Thymus (tissue), 11 donors: ENCODE measurements at regions not wholly inside any gene's neighbourhood (a gene's known extent, or its start where the extent isn't known, plus 50 kb on each side); places are given as distances from the start of the nearest gene placed in this dataset.

Experiments used
- DNase-seq, 9 donors: peaks; one replicate each; pipeline ENCODE4 v3.0.0-alpha.2; 2013; ENCODE audit warnings: low spot score in 9 of 9, low read depth in 6 of 9, missing footprints in 1 of 9
- H3K27ac ChIP-seq, 2 donors: one replicate each; pipeline ENCODE4 v1.5.1; 2013; ENCODE audit warnings: control low read depth in 1 of 2, low read depth in 1 of 2, low read length in 1 of 2, mild to moderate bottlenecking in 1 of 2, moderate library complexity in 1 of 2
- H3K27me3 ChIP-seq, 2 donors: one replicate each; pipeline ENCODE4 v1.5.1; 2013; ENCODE audit warnings: low read length in 1 of 2; ENCODE audit not compliant: control insufficient read depth in 2 of 2, insufficient read depth in 1 of 2
- H3K36me3 ChIP-seq, 2 donors: one replicate each; pipeline ENCODE4 v1.5.1; 2013; ENCODE audit warnings: low read length in 1 of 2, mild to moderate bottlenecking in 1 of 2, moderate library complexity in 1 of 2; ENCODE audit not compliant: control insufficient read depth in 2 of 2, insufficient read depth in 2 of 2
- H3K4me1 ChIP-seq, 2 donors: one replicate each; pipeline ENCODE4 v1.5.1; 2013; ENCODE audit warnings: low read length in 2 of 2; ENCODE audit not compliant: control insufficient read depth in 2 of 2, insufficient read depth in 2 of 2
- H3K4me3 ChIP-seq, 2 donors: one replicate each; pipeline ENCODE4 v1.5.1; 2013; ENCODE audit warnings: low read length in 2 of 2, control low read depth in 1 of 2, mild to moderate bottlenecking in 1 of 2
- H3K9me3 ChIP-seq, 2 donors: one replicate each; pipeline ENCODE4 v1.5.1; 2013; ENCODE audit warnings: low read length in 1 of 2, mild to moderate bottlenecking in 1 of 2; ENCODE audit not compliant: control insufficient read depth in 2 of 2, insufficient read depth in 1 of 2
- WGBS: extraction: QIAGEN DNeasy Blood & Tissue Kit; methylation state at CpG from one replicate; pipeline ENCODE4 v1.1.7; 2013; 5-methylcytosine and 5-hydroxymethylcytosine counted together
- donor health status: healthy.

- no peak overlapping the region for H3K4me3 ChIP-seq
- WGBS, result 84% methylated on average over 7 of the region's 7 CpGs
- no peaks in the 10 kb centered on the region for H3K9me3 ChIP-seq
- no peaks in the 10 kb centered on the region for H3K4me1 ChIP-seq
- no peaks in the 10 kb centered on the region for H3K36me3 ChIP-seq
- H3K27me3 ChIP-seq, result peaks cover 0 to 6% of the 10 kb centered on the region in 2 donors
- DNase-seq, result no peak
- no peak overlapping the region for H3K27ac ChIP-seq
Measured at GRCh38 chr11:119831011-119831410, 102.0 kb upstream of the NECTIN1 start.

DNA sequence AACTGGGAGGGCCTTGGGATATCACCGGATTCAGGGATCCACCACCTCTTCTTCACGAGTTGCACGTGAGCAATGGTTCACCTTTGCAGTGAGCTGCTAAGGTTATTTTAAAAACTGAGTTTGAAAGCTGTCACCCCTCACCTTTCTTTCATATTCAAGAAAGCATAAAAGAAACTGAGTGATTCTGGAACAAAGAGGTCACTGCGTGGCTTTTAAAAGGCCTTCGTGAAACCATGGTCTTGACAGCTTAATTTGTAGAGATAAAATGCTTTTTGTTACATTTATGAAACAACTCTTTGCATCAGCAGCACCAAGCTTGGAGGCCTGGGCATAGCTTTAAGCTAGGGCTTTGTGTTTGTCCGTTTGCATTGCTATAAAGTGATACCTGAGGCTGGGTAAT lies 101.4 kb upstream of the NECTIN1 start:
- H3K27me3 ChIP-seq, result peaks cover 0 to 6% of the 10 kb centered on the region in 2 donors
- H3K27ac ChIP-seq, result no peak overlapping the region
- H3K36me3 ChIP-seq, result no peaks in the 10 kb centered on the region
- no peaks in the 10 kb centered on the region for H3K9me3 ChIP-seq
- no peak overlapping the region for H3K4me3 ChIP-seq
- no peaks in the 10 kb centered on the region for H3K4me1 ChIP-seq
- WGBS, result 93% methylated on average over 6 of the region's 6 CpGs
- no peak for DNase-seq

- no peaks in the 10 kb centered on the region for H3K36me3 ChIP-seq
- H3K27me3 ChIP-seq, result peaks cover 0 to 6% of the 10 kb centered on the region in 2 donors
- H3K4me3 ChIP-seq, result no peak overlapping the region
- no peaks in the 10 kb centered on the region for H3K9me3 ChIP-seq
- no peak overlapping the region for H3K27ac ChIP-seq
- H3K4me1 ChIP-seq, result no peaks in the 10 kb centered on the region
- WGBS, result 89% methylated on average over 3 of the region's 3 CpGs
- DNase-seq, result no peak
Measured at GRCh38 chr11:119829402-119829801, 100.4 kb upstream of the NECTIN1 start.

- Histone ChIP-seq H3K36me3 (no peaks in the 10 kb centered on the region), H3K27me3 (peaks cover 0 to 6% of the 10 kb centered on the region in 2 donors), H3K9me3 (no peaks in the 10 kb centered on the region), H3K4me3 (no peak overlapping the region), H3K4me1 (no peaks in the 10 kb centered on the region), H3K27ac (no peak overlapping the region)
- WGBS, result 75% methylated on average over 2 of the region's 2 CpGs
- no peak for DNase-seq
Measured at GRCh38 chr11:119828819-119829218, 99.8 kb upstream of the NECTIN1 start.

DNA sequence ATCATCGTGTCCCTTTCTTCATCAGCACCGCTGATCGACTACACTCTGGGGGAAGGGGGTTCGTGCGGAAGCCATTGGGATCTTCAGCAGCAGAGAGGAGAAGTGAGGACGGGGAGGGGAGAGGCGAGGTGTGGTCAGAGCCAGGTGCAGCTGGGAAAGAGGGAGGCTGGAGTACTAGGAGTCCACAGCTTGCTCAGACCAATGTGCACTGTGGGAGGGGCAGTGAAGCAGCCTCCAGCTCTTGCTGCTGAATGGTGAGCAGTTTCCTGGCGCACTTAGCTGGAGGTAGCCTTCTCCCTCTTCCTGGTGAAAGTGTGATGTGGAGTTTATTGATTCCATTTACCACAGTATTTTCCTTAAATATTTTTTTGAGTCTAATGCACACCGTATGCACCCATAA lies 99.0 kb upstream of the NECTIN1 start:
- 83% methylated on average over 9 of the region's 9 CpGs for WGBS
- no peak overlapping the region for H3K27ac ChIP-seq
- no peaks in the 10 kb centered on the region for H3K9me3 ChIP-seq
- peaks cover 0 to 6% of the 10 kb centered on the region in 2 donors for H3K27me3 ChIP-seq
- H3K36me3 ChIP-seq, result no peaks in the 10 kb centered on the region
- no peak for DNase-seq
- H3K4me3 ChIP-seq, result no peak overlapping the region
- H3K4me1 ChIP-seq, result no peaks in the 10 kb centered on the region

DNA sequence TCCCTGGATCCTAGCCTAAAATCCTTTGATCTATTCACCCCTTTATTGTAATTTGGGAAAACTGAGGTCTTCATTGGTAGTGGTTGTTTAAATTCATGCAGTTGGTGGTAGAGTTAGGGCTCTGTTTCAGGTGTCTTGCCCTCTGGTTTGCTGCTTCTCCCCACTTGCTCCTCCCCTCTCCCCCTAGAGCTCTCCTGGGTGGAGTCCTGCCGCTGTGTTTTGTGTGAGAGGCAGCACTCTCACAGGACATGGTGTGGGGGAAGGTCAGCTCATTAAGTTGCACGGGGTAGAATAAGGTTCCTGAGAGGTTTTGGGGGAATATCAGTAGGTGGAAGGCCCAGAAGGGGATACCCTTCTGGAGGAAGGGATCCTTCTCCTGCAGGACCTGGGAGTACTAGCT lies 98.1 kb upstream of the NECTIN1 start:
- Histone ChIP-seq H3K36me3 (no peaks in the 10 kb centered on the region), H3K4me1 (no peaks in the 10 kb centered on the region), H3K9me3 (no peaks in the 10 kb centered on the region), H3K27ac (no peak overlapping the region), H3K4me3 (no peak overlapping the region), H3K27me3 (peaks cover 0 to 1% of the 10 kb centered on the region in 2 donors)
- WGBS, result 22% methylated on average over 2 of the region's 2 CpGs
- DNase-seq, result no peak

DNA sequence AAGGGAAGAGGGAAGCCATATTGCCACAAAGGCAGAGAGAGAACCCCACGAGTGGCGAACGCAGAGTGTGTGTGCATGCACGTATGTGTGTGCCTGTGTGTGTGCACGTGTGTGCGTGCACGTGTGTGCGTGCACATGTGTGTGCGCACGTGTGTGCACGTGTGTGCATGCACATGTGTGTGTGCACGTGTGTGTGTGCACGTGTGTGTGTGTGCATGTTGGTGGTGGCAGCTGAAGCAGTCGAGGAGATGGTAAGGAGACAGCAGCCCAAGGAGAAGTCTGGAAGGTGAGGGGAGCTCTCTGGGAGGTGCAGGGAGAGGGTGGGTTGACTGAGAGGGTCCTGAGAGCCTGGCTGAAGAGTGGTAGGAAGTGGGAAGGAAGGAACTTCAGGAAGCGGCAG lies 94.1 kb upstream of the NECTIN1 start:
- no peak for DNase-seq
- Histone ChIP-seq H3K4me3 (no peak overlapping the region), H3K4me1 (no peaks in the 10 kb centered on the region), H3K27me3 (no peaks in the 10 kb centered on the region), H3K9me3 (no peaks in the 10 kb centered on the region), H3K27ac (no peak overlapping the region), H3K36me3 (no peaks in the 10 kb centered on the region)
- 86% methylated on average over 15 of the region's 15 CpGs for WGBS

DNA sequence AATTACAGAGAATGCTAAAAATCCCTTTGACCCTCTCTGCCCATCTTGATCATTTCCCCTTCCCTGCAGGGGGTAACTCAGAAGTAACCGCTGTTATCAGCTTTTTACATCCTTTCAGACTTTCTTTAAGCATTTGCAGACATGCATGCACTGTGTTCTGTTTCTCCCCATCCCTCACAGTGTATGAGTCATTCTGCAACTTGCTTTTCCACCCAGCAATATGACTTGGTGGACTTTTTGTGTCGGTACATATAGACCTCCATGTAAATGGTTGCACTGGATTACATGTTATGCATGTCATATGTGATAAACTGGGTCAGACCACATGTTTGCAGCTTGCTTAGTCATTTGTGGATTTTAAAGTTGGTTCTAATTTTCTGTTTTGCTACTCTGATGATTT lies 87.7 kb upstream of the NECTIN1 start:
- no peaks in the 10 kb centered on the region for H3K9me3 ChIP-seq
- H3K27me3 ChIP-seq, result no peaks in the 10 kb centered on the region
- DNase-seq, result no peak
- no peak overlapping the region for H3K4me3 ChIP-seq
- H3K4me1 ChIP-seq, result no peaks in the 10 kb centered on the region
- no peaks in the 10 kb centered on the region for H3K36me3 ChIP-seq
- H3K27ac ChIP-seq, result no peak overlapping the region
- 62% methylated on average over 2 of the region's 2 CpGs for WGBS

DNA sequence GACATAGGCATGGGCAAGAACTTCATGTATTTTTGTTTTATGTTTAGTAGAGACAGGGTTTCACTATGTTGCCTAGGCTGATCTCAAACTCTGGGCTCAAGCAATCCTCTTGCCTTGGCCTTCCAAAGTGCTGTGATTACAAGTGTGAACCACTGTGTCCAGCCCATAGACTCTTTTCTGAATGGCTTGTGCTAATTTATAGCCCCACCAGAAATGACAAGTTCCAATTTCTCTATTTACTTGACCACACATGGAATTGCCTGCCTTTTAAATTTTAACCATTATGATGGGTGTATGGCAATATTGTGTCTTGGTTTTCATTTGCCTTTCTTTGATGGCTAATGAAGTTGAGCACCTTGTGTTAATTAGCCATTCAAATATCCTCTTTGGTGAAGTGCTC lies 85.8 kb upstream of the NECTIN1 start:
- Histone ChIP-seq H3K27ac (no peak overlapping the region), H3K27me3 (no peaks in the 10 kb centered on the region), H3K4me3 (no peak overlapping the region), H3K9me3 (no peaks in the 10 kb centered on the region), H3K36me3 (no peaks in the 10 kb centered on the region), H3K4me1 (no peaks in the 10 kb centered on the region)
- no peak for DNase-seq
